Sigmoid colon (tissue), 4 donors: ENCODE measurements at regions not wholly inside any gene's neighbourhood (a gene's known extent, or its start where the extent isn't known, plus 50 kb on each side); places are given as distances from the start of the nearest gene placed in this dataset.
"Not testable (repeated sequence)": the region's sequence is repeated elsewhere in the genome, so short reads cannot be mapped to it uniquely, and the experiment has no call there.

ENCODE experiments used
- POLR2AphosphoS5 ChIP-seq, 4 donors: sonication (generic); formaldehyde crosslinking; IDR thresholded peaks; one replicate each; pipeline ENCODE4 v1.6.1; 2017; ENCODE audit warnings: antibody characterized with exemption in 4 of 4
- TF ChIP-seq, protein P1 (sequence below), 4 experiments: fragments of 450-650 bp in 3 of 4; fragments of 200-600 bp in 1 of 4; IDR thresholded peaks; one replicate each; pipeline ENCODE4 v1.5.1; 2016 to 2019; ENCODE audit warnings: antibody characterized with exemption in 4 of 4, mild to moderate bottlenecking in 3 of 4, moderate library complexity in 2 of 4

GRCh38 chr15:31650055-31650701 lies 323.5 kb downstream of the KLF13 start:
- not testable (repeated sequence) for TF ChIP-seq POLR2AphosphoS5 (IDR thresholded peaks at IDR 0.05)
- TF ChIP-seq, protein P1, sequence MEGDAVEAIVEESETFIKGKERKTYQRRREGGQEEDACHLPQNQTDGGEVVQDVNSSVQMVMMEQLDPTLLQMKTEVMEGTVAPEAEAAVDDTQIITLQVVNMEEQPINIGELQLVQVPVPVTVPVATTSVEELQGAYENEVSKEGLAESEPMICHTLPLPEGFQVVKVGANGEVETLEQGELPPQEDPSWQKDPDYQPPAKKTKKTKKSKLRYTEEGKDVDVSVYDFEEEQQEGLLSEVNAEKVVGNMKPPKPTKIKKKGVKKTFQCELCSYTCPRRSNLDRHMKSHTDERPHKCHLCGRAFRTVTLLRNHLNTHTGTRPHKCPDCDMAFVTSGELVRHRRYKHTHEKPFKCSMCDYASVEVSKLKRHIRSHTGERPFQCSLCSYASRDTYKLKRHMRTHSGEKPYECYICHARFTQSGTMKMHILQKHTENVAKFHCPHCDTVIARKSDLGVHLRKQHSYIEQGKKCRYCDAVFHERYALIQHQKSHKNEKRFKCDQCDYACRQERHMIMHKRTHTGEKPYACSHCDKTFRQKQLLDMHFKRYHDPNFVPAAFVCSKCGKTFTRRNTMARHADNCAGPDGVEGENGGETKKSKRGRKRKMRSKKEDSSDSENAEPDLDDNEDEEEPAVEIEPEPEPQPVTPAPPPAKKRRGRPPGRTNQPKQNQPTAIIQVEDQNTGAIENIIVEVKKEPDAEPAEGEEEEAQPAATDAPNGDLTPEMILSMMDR (IDR thresholded peaks at IDR 0.05): peak in 1 of 4 experiments; percentile 35
